ENCODE measurements at regions not wholly inside any gene's neighbourhood (a gene's known extent, or its start where the extent isn't known, plus 50 kb on each side); places are given as distances from the start of the nearest gene placed in this dataset.

GRCh38 chr9:69981686-69982445, 61.8 kb upstream of the MAMDC2 start:
- DNase-seq (ENCODE audit: low spot score): no peak
- in situ Hi-C loops (cut with MboI; ENCODE audit: low sequenced_read_pairs, unreplicated experiment): no loop called here
- no peak for TF ChIP-seq CTCF (IDR thresholded peaks at IDR 0.05; ENCODE audit: borderline replicate concordance, control extremely low read depth, extremely low read depth, insufficient read depth, missing control alignments)

GRCh38 chr9:69984831-69985230, 58.8 kb upstream of the MAMDC2 start:
- no peak for DNase-seq (ENCODE audit: low spot score)
- TF ChIP-seq CTCF (IDR thresholded peaks at IDR 0.05; ENCODE audit: borderline replicate concordance, control extremely low read depth, extremely low read depth, insufficient read depth, missing control alignments): no peak
- in situ Hi-C loops (cut with MboI; ENCODE audit: low sequenced_read_pairs, unreplicated experiment): no loop called here

- in situ Hi-C loops (cut with MboI; ENCODE audit: low sequenced_read_pairs, unreplicated experiment): no loop called here
- no peak for TF ChIP-seq CTCF (IDR thresholded peaks at IDR 0.05; ENCODE audit: borderline replicate concordance, control extremely low read depth, extremely low read depth, insufficient read depth, missing control alignments)
- DNase-seq (ENCODE audit: low spot score): no peak
These were observed 57.7 kb upstream of the MAMDC2 start for GRCh38 chr9:69985971-69986370.

- no peak for TF ChIP-seq CTCF (IDR thresholded peaks at IDR 0.05; ENCODE audit: borderline replicate concordance, control extremely low read depth, extremely low read depth, insufficient read depth, missing control alignments)
- no peak for DNase-seq (ENCODE audit: low spot score)
- in situ Hi-C loops (cut with MboI; ENCODE audit: low sequenced_read_pairs, unreplicated experiment): no loop called here
These were observed 56.7 kb upstream of the MAMDC2 start for GRCh38 chr9:69986970-69987369.

DNA sequence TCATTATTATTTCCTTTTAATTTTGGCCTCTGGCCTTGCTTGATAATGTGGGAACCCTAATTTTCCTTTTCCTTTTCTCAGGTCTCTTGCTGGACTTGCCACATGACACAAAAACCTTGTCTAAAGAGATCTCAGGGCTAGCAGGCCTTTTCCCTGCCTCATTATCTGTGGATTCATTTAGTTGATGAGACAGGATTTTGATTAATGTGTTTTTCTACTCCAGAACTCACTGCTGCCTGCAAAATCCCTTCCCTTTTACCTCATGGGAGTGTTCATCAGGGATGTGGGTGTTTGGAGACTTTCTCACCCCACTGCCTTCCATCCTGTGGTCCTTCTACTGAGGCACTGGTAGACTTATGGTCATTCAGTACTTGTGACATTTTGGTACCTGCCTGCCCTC, 56.2 kb upstream of the MAMDC2 start:
- in situ Hi-C loops (cut with MboI; ENCODE audit: low sequenced_read_pairs, unreplicated experiment): no loop called here
- TF ChIP-seq CTCF (IDR thresholded peaks at IDR 0.05; ENCODE audit: borderline replicate concordance, control extremely low read depth, extremely low read depth, insufficient read depth, missing control alignments): no peak
- DNase-seq (ENCODE audit: low spot score): no peak

DNA sequence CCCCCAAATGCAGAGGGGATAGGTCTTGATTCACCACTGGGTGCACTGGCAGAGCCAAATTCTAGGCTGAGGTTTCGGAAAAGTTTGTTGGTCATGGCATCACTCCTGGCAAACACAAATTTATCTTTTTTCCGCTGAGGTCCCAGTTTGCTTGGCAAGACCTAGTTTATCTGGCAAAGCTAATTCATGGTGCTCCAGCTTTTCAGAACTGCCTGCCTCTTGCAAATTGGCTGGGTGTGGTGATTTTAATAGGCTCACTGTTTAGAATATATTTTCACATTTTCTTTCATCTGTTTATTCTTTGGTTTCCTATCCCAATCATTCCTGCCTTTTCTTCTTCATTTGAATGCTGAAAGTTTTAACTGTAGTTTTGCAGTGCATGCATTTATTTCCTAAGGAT, 50.5 kb upstream of the MAMDC2 start:
- in situ Hi-C loops (cut with MboI; ENCODE audit: low sequenced_read_pairs, unreplicated experiment): no loop called here
- DNase-seq (ENCODE audit: low spot score): no peak
- TF ChIP-seq CTCF (IDR thresholded peaks at IDR 0.05; ENCODE audit: borderline replicate concordance, control extremely low read depth, extremely low read depth, insufficient read depth, missing control alignments): no peak

All from GM13976 (cell line).